Endothelial cell of umbilical vein (primary cell): ENCODE measurements at regions not wholly inside any gene's neighbourhood (a gene's known extent, or its start where the extent isn't known, plus 50 kb on each side); places are given as distances from the start of the nearest gene placed in this dataset.

ENCODE experiments used
- BruUV-seq: library from RNA; stranded (reverse); fragments of 400-500 nt; replicated peaks from 2 replicates; lab custom pipeline; 2021; lab: Mats Ljungman, UMichigan
- CTCF ChIA-PET: fragments of 300-600, 350-600 bp; sonication (Branson Sonifier 250); formaldehyde crosslinking; loops from one replicate; lab custom pipeline; 2021; ENCODE audit warnings: antibody characterized with exemption, inconsistent platforms; lab: Charles Lee
- POLR2A ChIA-PET: fragments of 300-600, 350-600 bp; sonication (Branson Sonifier 250); formaldehyde crosslinking; loops from one replicate; lab custom pipeline; 2021; ENCODE audit warnings: antibody characterized with exemption, inconsistent platforms; lab: Charles Lee
- DNase-seq: peaks from one replicate; pipeline ENCODE4 v3.0.0-alpha.2; 2011; ENCODE audit warnings: low read depth, low spot score
- FAIRE-seq: peaks from 2 replicates; lab custom pipeline; 2011; peaks lifted over from hg19 to GRCh38; lab: Jason Lieb, UNC
- H2AFZ ChIP-seq: 2 replicates; pipeline ENCODE4 v1.6.0; 2012; ENCODE audit warnings: low read depth, low read length, control low read depth, inconsistent platforms
- H3K27ac ChIP-seq: 2 replicates; pipeline ENCODE4 v1.5.1; 2011; ENCODE audit warnings: low read depth, mild to moderate bottlenecking, control low read depth, low read length, moderate library complexity; ENCODE audit not compliant: insufficient read depth
- H3K27me3 ChIP-seq, 2 experiments: 2 replicates each; pipeline versions ENCODE4 v1.6.0 to v1.6.1; 2011; ENCODE audit warnings: low read length in 2 of 2, mixed read lengths in 1 of 2; ENCODE audit not compliant: control insufficient read depth in 2 of 2, insufficient read depth in 2 of 2
- H3K36me3 ChIP-seq, 2 experiments: 2 replicates in 1 of 2; 3 replicates in 1 of 2; pipeline ENCODE4 v1.5.1; 2011; ENCODE audit warnings: low read length in 2 of 2, mild to moderate bottlenecking in 1 of 2, moderate library complexity in 1 of 2; ENCODE audit not compliant: control insufficient read depth in 2 of 2, insufficient read depth in 2 of 2; ENCODE audit errors: extremely low read depth in 1 of 2
- H3K4me1 ChIP-seq: 3 replicates; pipeline ENCODE4 v1.5.1; 2011; ENCODE audit warnings: mild to moderate bottlenecking, low read length; ENCODE audit not compliant: control insufficient read depth, insufficient read depth; ENCODE audit errors: extremely low read depth
- H3K4me2 ChIP-seq: 2 replicates; pipeline ENCODE4 v1.6.1; 2011; ENCODE audit warnings: low read length, control low read depth, mixed read lengths; ENCODE audit not compliant: insufficient read depth
- H3K4me3 ChIP-seq, 3 experiments: fragments of 200-600 bp in 1 of 3; sonication (generic), shearing (Covaris generic) in 1 of 3; replicated peaks in 1 of 3; 2 replicates each; pipeline ENCODE4 v1.5.1; 2011 to 2016; ENCODE audit warnings: control low read depth in 3 of 3, low read length in 3 of 3, mild to moderate bottlenecking in 2 of 3, inconsistent platforms in 1 of 3, low read depth in 1 of 3, moderate library complexity in 1 of 3; ENCODE audit not compliant: insufficient read depth in 1 of 3
- H3K79me2 ChIP-seq: 2 replicates; pipeline ENCODE4 v1.6.0; 2012; ENCODE audit warnings: low read length, inconsistent platforms; ENCODE audit not compliant: control insufficient read depth, insufficient read depth
- H3K9ac ChIP-seq: replicated peaks from 2 replicates; pipeline ENCODE3; 2011; ENCODE audit warnings: low read length, control low read depth; ENCODE audit not compliant: insufficient read depth; ENCODE audit errors: extremely low read depth
- H3K9me1 ChIP-seq: replicated peaks from 3 replicates; pipeline ENCODE4 v1.6.0; 2011; ENCODE audit warnings: mild to moderate bottlenecking, low read length; ENCODE audit not compliant: control insufficient read depth, insufficient read depth; ENCODE audit errors: extremely low read depth
- H3K9me3 ChIP-seq: replicated peaks from 2 replicates; pipeline ENCODE4 v1.5.1; 2012; ENCODE audit warnings: low read length, inconsistent platforms; ENCODE audit not compliant: control insufficient read depth, insufficient read depth
- H4K20me1 ChIP-seq: replicated peaks from 2 replicates; pipeline ENCODE3; 2011; ENCODE audit warnings: mild to moderate bottlenecking, low read length; ENCODE audit not compliant: control insufficient read depth, insufficient read depth; ENCODE audit errors: extremely low read depth
- EZH2 ChIP-seq: IDR thresholded peaks from 2 replicates; pipeline ENCODE4 v1.6.1; 2012; ENCODE audit warnings: borderline replicate concordance, low read depth, mild to moderate bottlenecking, moderate library complexity, low read length, inconsistent platforms; ENCODE audit not compliant: severe bottlenecking
- GATA2 ChIP-seq: IDR thresholded peaks from 2 replicates; pipeline ENCODE4 v1.7.0; 2011; ENCODE audit warnings: low read depth, mild to moderate bottlenecking, moderate library complexity, mixed read lengths, low read length; ENCODE audit not compliant: insufficient read length, insufficient read depth
- JUN ChIP-seq: IDR thresholded peaks from 2 replicates; pipeline ENCODE4 v1.6.1; 2011; ENCODE audit warnings: borderline replicate concordance, low read depth; ENCODE audit not compliant: insufficient read length, insufficient read depth
- MAX ChIP-seq: IDR thresholded peaks from 2 replicates; pipeline ENCODE4 v1.6.1; 2011; ENCODE audit not compliant: insufficient read depth, insufficient read length
- MYC ChIP-seq: IDR thresholded peaks from one replicate; pipeline ENCODE4 v1.6.1; 2011; ENCODE audit warnings: mild to moderate bottlenecking, low read depth, low read length
- POLR2AphosphoS5 ChIP-seq: IDR thresholded peaks from 2 replicates; pipeline ENCODE4 v1.6.1; 2012; ENCODE audit warnings: low read depth, mild to moderate bottlenecking, control low read depth, low read length, moderate library complexity; ENCODE audit not compliant: insufficient read depth
- dilution Hi-C: fragments of 300-500 bp; cut with MboI; formaldehyde crosslinking; loops from one replicate; pipeline ENCODE4 v1.15.0; 2019; ENCODE audit warnings: low sequenced_read_pairs; ENCODE audit not compliant: extremely low pct_ligation_motif_present
- intact Hi-C: fragments of 100-400 bp; cut with micrococcal nuclease; formaldehyde crosslinking; loops from one replicate; pipeline ENCODE4 v1.10.0; 2022
- TF ChIP-seq, protein P1 (sequence below), 2 donors: IDR thresholded peaks; 1 replicate in 1 of 2; 2 replicates in 1 of 2; pipeline ENCODE4 v1.5.1; 2011; ENCODE audit warnings: low read length in 2 of 2, mild to moderate bottlenecking in 2 of 2, moderate library complexity in 2 of 2, control low read depth in 1 of 2, inconsistent platforms in 1 of 2, low read depth in 1 of 2; ENCODE audit not compliant: insufficient read depth in 1 of 2; ENCODE audit errors: extremely low read depth in 1 of 2

DNA sequence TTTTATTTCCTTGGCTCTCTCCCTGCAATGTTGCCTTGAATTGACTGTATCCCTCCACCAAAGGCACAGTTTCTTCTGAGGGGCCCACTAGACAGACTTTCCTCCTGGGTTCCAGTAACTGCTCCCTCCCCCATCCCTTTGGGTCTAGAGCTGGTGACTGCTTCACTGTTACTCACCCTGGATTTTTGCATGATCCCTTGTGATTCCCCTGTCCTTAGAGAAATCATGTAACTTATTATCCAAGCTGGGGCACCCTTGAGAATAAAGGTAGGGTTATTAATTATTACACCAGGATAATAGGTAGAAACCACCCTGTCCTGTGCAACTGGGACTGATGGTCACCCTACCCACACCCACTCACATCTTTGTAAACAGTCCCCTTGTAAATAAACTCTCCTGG is 67.5 kb upstream of the FYN start:
- DNase-seq: no peak
- Histone ChIP-seq H3K9me3 (no peaks in the 10 kb centered on the region), H3K4me3 (no peak overlapping the region), H4K20me1 (no peaks in the 10 kb centered on the region), H3K79me2 (no peaks in the 10 kb centered on the region), H3K27me3 (no peaks in the 10 kb centered on the region), H2AFZ (no peak overlapping the region), H3K27ac (no peak overlapping the region), H3K9ac (no peak overlapping the region), H3K36me3 (no peaks in the 10 kb centered on the region), H3K4me1 (peaks cover 6% of the 10 kb centered on the region), H3K9me1 (no peaks in the 10 kb centered on the region), H3K4me2 (no peak overlapping the region)
- no TSS peak for BruUV-seq
- no peak for FAIRE-seq
- intact Hi-C loops: no loop called here
- CTCF ChIA-PET: no interaction called here
- dilution Hi-C loops: no loop called here
- TF ChIP-seq POLR2AphosphoS5 (no peak), GATA2 (no peak), MAX (no peak), EZH2 (no peak), MYC (no peak), JUN (no peak)
- TF ChIP-seq, protein P1, sequence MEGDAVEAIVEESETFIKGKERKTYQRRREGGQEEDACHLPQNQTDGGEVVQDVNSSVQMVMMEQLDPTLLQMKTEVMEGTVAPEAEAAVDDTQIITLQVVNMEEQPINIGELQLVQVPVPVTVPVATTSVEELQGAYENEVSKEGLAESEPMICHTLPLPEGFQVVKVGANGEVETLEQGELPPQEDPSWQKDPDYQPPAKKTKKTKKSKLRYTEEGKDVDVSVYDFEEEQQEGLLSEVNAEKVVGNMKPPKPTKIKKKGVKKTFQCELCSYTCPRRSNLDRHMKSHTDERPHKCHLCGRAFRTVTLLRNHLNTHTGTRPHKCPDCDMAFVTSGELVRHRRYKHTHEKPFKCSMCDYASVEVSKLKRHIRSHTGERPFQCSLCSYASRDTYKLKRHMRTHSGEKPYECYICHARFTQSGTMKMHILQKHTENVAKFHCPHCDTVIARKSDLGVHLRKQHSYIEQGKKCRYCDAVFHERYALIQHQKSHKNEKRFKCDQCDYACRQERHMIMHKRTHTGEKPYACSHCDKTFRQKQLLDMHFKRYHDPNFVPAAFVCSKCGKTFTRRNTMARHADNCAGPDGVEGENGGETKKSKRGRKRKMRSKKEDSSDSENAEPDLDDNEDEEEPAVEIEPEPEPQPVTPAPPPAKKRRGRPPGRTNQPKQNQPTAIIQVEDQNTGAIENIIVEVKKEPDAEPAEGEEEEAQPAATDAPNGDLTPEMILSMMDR (IDR thresholded peaks at IDR 0.05; ENCODE audit: extremely low read depth in 1 of 2, insufficient read depth in 1 of 2, low read depth in 1 of 2, low read length in 2 of 2): no peak
- POLR2A ChIA-PET: no interaction called here
